A549 (cell line): ENCODE measurements at regions not wholly inside any gene's neighbourhood (a gene's known extent, or its start where the extent isn't known, plus 50 kb on each side); places are given as distances from the start of the nearest gene placed in this dataset.

Experiments used
- BHLHE40 ChIP-seq: IDR thresholded peaks from 2 replicates; pipeline ENCODE4 v1.6.1; 2012; ENCODE audit warnings: low read depth, low read length, inconsistent platforms
- CBX8 ChIP-seq: fragments of 200-600 bp; sonication (generic); IDR thresholded peaks from 2 replicates; pipeline ENCODE4 v1.6.1; 2016
- CHD2 ChIP-seq: fragments of 150-350 bp; IDR thresholded peaks from 2 replicates; pipeline ENCODE4 v1.6.1; 2014; ENCODE audit warnings: low read length; ENCODE audit not compliant: partially characterized antibody
- FOSB ChIP-seq: fragments of 250-450 bp; sonication (Bioruptor Pico); IDR thresholded peaks from 2 replicates; pipeline ENCODE4 v1.5.0; 2020; ENCODE audit warnings: mild to moderate bottlenecking, moderate library complexity
- FOSL2 ChIP-seq, 2 experiments: fragments of 450-650 bp in 1 of 2; fragments of >200 bp in 1 of 2; sonication (Bioruptor Twin) in 1 of 2; formaldehyde crosslinking; IDR thresholded peaks; 2 replicates each; pipeline versions ENCODE4 v1.5.0 to v1.6.1; 2016 to 2020; ENCODE audit warnings: mild to moderate bottlenecking in 1 of 2, moderate library complexity in 1 of 2
- JUN ChIP-seq, 2 experiments: fragments of >200 bp; sonication (Bioruptor Twin); formaldehyde crosslinking; IDR thresholded peaks; 2 replicates in 1 of 2; 3 replicates in 1 of 2; pipeline ENCODE4 v1.6.1; 2016 to 2017
- POLR2A ChIP-seq: IDR thresholded peaks from 2 replicates; pipeline ENCODE4 v1.6.1; 2012; ENCODE audit warnings: mild to moderate bottlenecking, low read length
- POLR2AphosphoS2 ChIP-seq: conservative IDR thresholded peaks from 2 replicates; pipeline ENCODE4 v1.6.1; 2012; ENCODE audit warnings: low read length, improper control_type of control experiment, inconsistent platforms
- RAD21 ChIP-seq, 2 experiments: fragments of >200 bp in 1 of 2; sonication (Bioruptor Twin) in 1 of 2; formaldehyde crosslinking in 1 of 2; IDR thresholded peaks in 1 of 2; conservative IDR thresholded peaks in 1 of 2; 2 replicates in 1 of 2; 3 replicates in 1 of 2; pipeline ENCODE4 v1.6.1; 2012 to 2018; ENCODE audit warnings: inconsistent platforms in 1 of 2
- RFX5 ChIP-seq: fragments of 450-650 bp; IDR thresholded peaks from 2 replicates; pipeline ENCODE4 v1.7.1; 2014; ENCODE audit warnings: antibody characterized with exemption, mild to moderate bottlenecking, moderate library complexity
- RNF2 ChIP-seq: fragments of 200-600 bp; sonication (generic); IDR thresholded peaks from 2 replicates; pipeline ENCODE4 v1.6.1; 2016; ENCODE audit warnings: low read depth, mild to moderate bottlenecking, antibody characterized with exemption, moderate library complexity, borderline replicate concordance
- ZFP36 ChIP-seq: fragments of 450-650 bp; IDR thresholded peaks from 2 replicates; pipeline ENCODE4 v1.6.1; 2014; ENCODE audit warnings: borderline replicate concordance; ENCODE audit not compliant: partially characterized antibody
- TF ChIP-seq, protein P1 (sequence below): fragments of >200 bp; sonication (Bioruptor Twin); formaldehyde crosslinking; IDR thresholded peaks from 3 replicates; pipeline ENCODE4 v1.5.1; 2016
- TF ChIP-seq, protein P2 (sequence below): fragments of 450-650 bp; IDR thresholded peaks from 2 replicates; pipeline ENCODE4 v1.6.1; 2014; ENCODE audit warnings: antibody characterized with exemption

DNA sequence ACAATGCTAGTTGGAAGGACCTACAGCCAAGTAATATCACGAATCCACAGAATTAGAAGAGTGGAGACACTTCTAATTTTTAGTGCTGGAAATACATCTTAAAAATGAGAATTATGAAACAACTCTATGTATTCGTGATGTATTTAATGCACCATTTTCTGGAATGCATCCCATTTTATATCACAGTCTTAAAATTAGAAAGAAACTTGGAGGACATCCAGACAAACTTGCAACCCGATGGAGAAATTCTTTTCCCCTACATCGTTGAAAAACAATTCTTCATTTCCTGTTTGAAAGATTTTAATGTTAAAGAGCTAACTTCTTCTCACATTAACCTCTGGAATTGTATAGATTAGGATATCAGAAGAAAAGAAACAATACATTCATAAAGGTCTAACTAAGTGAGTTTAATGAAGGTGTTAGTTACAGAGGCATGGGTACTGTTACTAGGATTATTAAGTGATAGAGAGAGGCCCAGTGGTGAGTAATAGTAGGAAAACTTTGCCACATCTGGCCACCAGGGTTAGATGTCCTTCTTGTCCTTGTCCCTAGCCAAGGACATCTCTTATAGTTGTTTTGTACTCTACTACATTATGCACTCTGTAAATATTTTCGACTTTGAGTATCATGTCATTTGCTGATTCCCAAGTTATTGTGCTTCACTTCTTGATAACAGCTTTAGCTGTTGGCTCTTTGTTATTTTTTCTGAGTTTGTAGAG lies 502.4 kb upstream of the PTCHD4 start:
- TF ChIP-seq BHLHE40 = no peak
- TF ChIP-seq POLR2A = no peak
- no peak for TF ChIP-seq RAD21 (conservative IDR thresholded peaks at IDR 0.05 in 1 of 2, IDR thresholded peaks at IDR 0.05 in 1 of 2)
- TF ChIP-seq FOSB (CRISPR knock-in tag) = no peak
- no peak for TF ChIP-seq POLR2AphosphoS2
- TF ChIP-seq, protein P1, sequence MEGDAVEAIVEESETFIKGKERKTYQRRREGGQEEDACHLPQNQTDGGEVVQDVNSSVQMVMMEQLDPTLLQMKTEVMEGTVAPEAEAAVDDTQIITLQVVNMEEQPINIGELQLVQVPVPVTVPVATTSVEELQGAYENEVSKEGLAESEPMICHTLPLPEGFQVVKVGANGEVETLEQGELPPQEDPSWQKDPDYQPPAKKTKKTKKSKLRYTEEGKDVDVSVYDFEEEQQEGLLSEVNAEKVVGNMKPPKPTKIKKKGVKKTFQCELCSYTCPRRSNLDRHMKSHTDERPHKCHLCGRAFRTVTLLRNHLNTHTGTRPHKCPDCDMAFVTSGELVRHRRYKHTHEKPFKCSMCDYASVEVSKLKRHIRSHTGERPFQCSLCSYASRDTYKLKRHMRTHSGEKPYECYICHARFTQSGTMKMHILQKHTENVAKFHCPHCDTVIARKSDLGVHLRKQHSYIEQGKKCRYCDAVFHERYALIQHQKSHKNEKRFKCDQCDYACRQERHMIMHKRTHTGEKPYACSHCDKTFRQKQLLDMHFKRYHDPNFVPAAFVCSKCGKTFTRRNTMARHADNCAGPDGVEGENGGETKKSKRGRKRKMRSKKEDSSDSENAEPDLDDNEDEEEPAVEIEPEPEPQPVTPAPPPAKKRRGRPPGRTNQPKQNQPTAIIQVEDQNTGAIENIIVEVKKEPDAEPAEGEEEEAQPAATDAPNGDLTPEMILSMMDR = no peak
- no peak for TF ChIP-seq CHD2
- no peak for TF ChIP-seq RFX5
- no peak for TF ChIP-seq CBX8
- TF ChIP-seq JUN (IDR thresholded peaks at IDR 0.05) = no peak
- TF ChIP-seq RNF2 = no peak
- no peak for TF ChIP-seq ZFP36
- TF ChIP-seq FOSL2 (IDR thresholded peaks at IDR 0.05) = no peak
- no peak for TF ChIP-seq FOSL2 (CRISPR knock-in tag; IDR thresholded peaks at IDR 0.05)
- TF ChIP-seq, protein P2, sequence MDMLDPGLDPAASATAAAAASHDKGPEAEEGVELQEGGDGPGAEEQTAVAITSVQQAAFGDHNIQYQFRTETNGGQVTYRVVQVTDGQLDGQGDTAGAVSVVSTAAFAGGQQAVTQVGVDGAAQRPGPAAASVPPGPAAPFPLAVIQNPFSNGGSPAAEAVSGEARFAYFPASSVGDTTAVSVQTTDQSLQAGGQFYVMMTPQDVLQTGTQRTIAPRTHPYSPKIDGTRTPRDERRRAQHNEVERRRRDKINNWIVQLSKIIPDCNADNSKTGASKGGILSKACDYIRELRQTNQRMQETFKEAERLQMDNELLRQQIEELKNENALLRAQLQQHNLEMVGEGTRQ = no peak
